Panc1 (cell line): ENCODE measurements at regions not wholly inside any gene's neighbourhood (a gene's known extent, or its start where the extent isn't known, plus 50 kb on each side); places are given as distances from the start of the nearest gene placed in this dataset.

Source experiments
- CTCF ChIP-seq: fragments of 450-650 bp; IDR thresholded peaks from 2 replicates; pipeline ENCODE4 v1.5.1; 2017; ENCODE audit warnings: mild to moderate bottlenecking
- POLR2AphosphoS5 ChIP-seq: IDR thresholded peaks from 2 replicates; pipeline ENCODE4 v1.6.1; 2012; ENCODE audit warnings: mild to moderate bottlenecking, low read depth, low read length, moderate library complexity
- SIN3A ChIP-seq: IDR thresholded peaks from 2 replicates; pipeline ENCODE4 v1.6.1; 2012; ENCODE audit warnings: low read depth, mild to moderate bottlenecking, low read length, moderate library complexity, borderline replicate concordance; ENCODE audit not compliant: insufficient read depth

GRCh38 chr5:8012131-8012977, 143.4 kb downstream of the MTRR start:
- TF ChIP-seq CTCF (no peak), SIN3A (no peak), POLR2AphosphoS5 (no peak)
